ENCODE measurements at regions not wholly inside any gene's neighbourhood (a gene's known extent, or its start where the extent isn't known, plus 50 kb on each side); places are given as distances from the start of the nearest gene placed in this dataset.

DNA sequence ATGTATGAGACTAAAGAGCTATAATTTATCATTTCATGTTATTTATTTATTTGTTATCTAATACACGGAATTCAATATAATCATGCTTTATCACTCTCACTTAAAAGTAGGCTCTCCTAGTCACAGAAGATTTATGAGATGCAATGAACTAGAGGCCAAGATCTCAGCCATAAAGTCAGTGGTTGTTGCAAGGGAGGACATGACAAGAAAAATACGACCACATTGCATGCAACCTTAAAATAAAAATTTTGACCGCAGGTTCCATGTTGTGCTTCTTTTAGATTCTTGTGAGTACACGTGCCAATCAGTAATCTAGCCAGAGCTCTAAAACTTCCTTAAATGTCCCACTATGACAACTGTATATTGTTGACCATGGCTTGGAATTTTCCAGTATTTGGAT lies 75.9 kb upstream of the SP8 start:
- Histone ChIP-seq H3K27ac (no peak overlapping the region), H3K4me3 (no peak overlapping the region), H3K4me1 (replicated peaks) (no peaks in the 10 kb centered on the region), H3K9me3 (no peaks in the 10 kb centered on the region), H3K27me3 (replicated peaks; ENCODE audit: insufficient read depth) (no peaks in the 10 kb centered on the region), H3K36me3 (no peaks in the 10 kb centered on the region)
- TF ChIP-seq POLR2A (IDR thresholded peaks at IDR 0.05) (no peak), POLR2AphosphoS5 (IDR thresholded peaks at IDR 0.05) (no peak)
- TF ChIP-seq, protein P1, sequence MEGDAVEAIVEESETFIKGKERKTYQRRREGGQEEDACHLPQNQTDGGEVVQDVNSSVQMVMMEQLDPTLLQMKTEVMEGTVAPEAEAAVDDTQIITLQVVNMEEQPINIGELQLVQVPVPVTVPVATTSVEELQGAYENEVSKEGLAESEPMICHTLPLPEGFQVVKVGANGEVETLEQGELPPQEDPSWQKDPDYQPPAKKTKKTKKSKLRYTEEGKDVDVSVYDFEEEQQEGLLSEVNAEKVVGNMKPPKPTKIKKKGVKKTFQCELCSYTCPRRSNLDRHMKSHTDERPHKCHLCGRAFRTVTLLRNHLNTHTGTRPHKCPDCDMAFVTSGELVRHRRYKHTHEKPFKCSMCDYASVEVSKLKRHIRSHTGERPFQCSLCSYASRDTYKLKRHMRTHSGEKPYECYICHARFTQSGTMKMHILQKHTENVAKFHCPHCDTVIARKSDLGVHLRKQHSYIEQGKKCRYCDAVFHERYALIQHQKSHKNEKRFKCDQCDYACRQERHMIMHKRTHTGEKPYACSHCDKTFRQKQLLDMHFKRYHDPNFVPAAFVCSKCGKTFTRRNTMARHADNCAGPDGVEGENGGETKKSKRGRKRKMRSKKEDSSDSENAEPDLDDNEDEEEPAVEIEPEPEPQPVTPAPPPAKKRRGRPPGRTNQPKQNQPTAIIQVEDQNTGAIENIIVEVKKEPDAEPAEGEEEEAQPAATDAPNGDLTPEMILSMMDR (IDR thresholded peaks at IDR 0.05): no peak
- intact Hi-C loops (cut with DNase I): no loop called here
- WGBS: 71% methylated on average over 4 of the region's 4 CpGs
- no peak for DNase-seq (ENCODE audit: low spot score)

DNA sequence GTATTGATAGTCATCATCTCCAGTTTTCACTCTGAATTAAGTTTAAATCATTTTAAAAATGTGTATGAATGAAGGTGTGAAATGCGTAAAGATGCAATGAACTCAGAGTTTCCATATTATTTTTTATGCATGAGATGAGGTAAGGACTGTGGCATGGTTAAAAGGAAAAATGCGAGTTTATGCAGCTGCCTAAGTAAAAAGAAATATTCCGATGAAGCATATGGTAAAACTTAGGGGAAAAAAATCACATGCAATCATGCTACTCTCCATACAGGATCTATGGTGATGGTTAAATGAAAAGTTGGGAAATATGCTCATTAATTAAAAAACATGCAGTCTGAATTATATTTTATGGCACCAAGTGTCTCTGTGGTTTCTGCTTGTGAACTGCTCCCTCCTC lies 77.5 kb upstream of the SP8 start:
- no peaks in the 10 kb centered on the region for H3K4me1 ChIP-seq (replicated peaks)
- WGBS: 93% methylated on average over 3 of the region's 3 CpGs
- no peak overlapping the region for H3K4me3 ChIP-seq
- H3K36me3 ChIP-seq: no peaks in the 10 kb centered on the region
- DNase-seq (ENCODE audit: low spot score): no peak
- no peaks in the 10 kb centered on the region for H3K27me3 ChIP-seq (replicated peaks; ENCODE audit: insufficient read depth)
- no peak overlapping the region for H3K27ac ChIP-seq
- intact Hi-C loops (cut with DNase I): no loop called here
- TF ChIP-seq, protein P1 (IDR thresholded peaks at IDR 0.05): no peak
- TF ChIP-seq POLR2AphosphoS5 (IDR thresholded peaks at IDR 0.05): no peak
- no peak for TF ChIP-seq POLR2A (IDR thresholded peaks at IDR 0.05)
- no peaks in the 10 kb centered on the region for H3K9me3 ChIP-seq

DNA sequence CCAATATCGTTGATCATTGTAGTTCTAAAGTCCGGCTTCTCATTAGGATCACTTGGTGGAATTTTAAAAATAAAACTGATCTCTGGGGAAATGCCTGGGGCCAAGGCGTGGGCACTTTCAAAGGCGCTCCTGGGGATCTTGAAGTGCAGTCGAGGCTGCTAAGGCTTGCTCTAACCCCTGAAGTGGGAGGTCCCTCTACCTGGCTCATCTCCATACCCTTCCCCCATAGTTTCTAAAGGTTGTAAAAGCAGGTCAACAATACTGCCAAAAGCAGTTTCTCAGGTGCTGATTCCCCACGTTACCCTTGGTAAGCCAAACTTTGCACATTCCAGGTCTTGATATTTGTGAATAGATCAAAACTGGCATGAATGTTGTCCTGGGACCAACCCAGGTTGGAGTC lies 79.0 kb upstream of the SP8 start:
- Histone ChIP-seq H3K27me3 (replicated peaks; ENCODE audit: insufficient read depth) (no peaks in the 10 kb centered on the region), H3K36me3 (no peaks in the 10 kb centered on the region), H3K4me1 (replicated peaks) (no peaks in the 10 kb centered on the region), H3K4me3 (no peak overlapping the region), H3K27ac (no peak overlapping the region), H3K9me3 (no peaks in the 10 kb centered on the region)
- DNase-seq (ENCODE audit: low spot score): no peak
- intact Hi-C loops (cut with DNase I): no loop called here
- WGBS: 84% methylated on average over 6 of the region's 6 CpGs
- TF ChIP-seq, protein P1 (IDR thresholded peaks at IDR 0.05): no peak

DNA sequence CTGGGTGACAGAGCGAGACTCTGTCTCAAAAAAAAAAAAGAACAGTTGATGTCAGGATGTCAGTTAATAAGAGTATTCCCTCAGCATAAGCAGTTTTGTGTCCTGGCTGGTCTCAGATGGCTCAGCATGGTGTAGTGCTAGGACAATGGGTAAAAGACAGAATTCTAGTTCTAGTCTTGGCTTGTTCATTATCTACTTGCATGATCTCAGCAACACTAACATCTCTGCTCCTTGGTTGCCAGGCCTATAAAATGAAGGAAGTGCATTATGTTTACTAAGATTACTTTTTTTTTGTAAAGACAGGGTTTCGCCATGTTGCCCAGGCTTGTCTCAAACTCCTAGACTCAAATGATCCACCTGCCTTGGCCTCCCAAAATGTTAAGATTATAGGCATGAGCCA lies 84.3 kb upstream of the SP8 start:
- Histone ChIP-seq H3K27me3 (replicated peaks; ENCODE audit: insufficient read depth) (no peaks in the 10 kb centered on the region), H3K36me3 (no peaks in the 10 kb centered on the region), H3K9me3 (no peaks in the 10 kb centered on the region), H3K4me1 (replicated peaks) (no peaks in the 10 kb centered on the region), H3K4me3 (no peak overlapping the region), H3K27ac (no peak overlapping the region)
- intact Hi-C loops (cut with DNase I): no loop called here
- TF ChIP-seq POLR2AphosphoS5 (IDR thresholded peaks at IDR 0.05) (peak; percentile 52), POLR2A (IDR thresholded peaks at IDR 0.05) (no peak)
- DNase-seq (ENCODE audit: low spot score): peak; percentile 11
- WGBS: 53% methylated on average over 2 of the region's 2 CpGs

DNA sequence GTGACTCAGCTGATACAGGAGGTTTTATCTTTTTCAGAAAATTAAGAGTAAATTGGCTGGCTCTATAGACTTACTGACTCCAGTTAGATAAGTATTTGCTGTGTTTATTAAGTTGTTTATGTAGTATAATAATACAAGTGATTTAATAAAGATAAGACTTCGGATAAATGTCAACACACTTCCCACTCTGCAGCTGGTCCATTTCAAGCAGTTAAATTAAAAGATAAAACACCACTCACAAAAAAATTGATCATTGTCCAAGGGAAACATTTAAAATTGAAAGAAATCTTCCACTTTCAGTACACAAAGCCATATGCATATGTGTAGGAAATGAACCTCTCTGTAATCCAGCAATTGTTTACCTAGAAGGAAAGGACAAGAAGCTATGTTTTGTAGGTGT lies 106.1 kb upstream of the SP8 start:
- WGBS: 9% methylated on average over 1 of the region's 1 CpG
- no peaks in the 10 kb centered on the region for H3K36me3 ChIP-seq
- no peak overlapping the region for H3K4me3 ChIP-seq
- no peaks in the 10 kb centered on the region for H3K4me1 ChIP-seq (replicated peaks)
- intact Hi-C loops (cut with DNase I): no loop called here
- TF ChIP-seq, protein P1 (IDR thresholded peaks at IDR 0.05): no peak
- no peak for TF ChIP-seq POLR2AphosphoS5 (IDR thresholded peaks at IDR 0.05)
- TF ChIP-seq POLR2A (IDR thresholded peaks at IDR 0.05): no peak
- H3K9me3 ChIP-seq: no peaks in the 10 kb centered on the region
- H3K27me3 ChIP-seq (replicated peaks; ENCODE audit: insufficient read depth): no peaks in the 10 kb centered on the region
- no peak overlapping the region for H3K27ac ChIP-seq
- no peak for DNase-seq (ENCODE audit: low spot score)
